HG02678 (cell line): ENCODE measurements at regions not wholly inside any gene's neighbourhood (a gene's known extent, or its start where the extent isn't known, plus 50 kb on each side); places are given as distances from the start of the nearest gene placed in this dataset.

Experiments
- ATAC-seq: cut with Tn5 transposase; IDR thresholded peaks from one replicate; pipeline ENCODE4 v1.9.1; 2021; ENCODE audit warnings: mild to moderate bottlenecking, moderate library complexity; ENCODE audit not compliant: unreplicated experiment

GRCh38 chr18:2083691-2084090 lies 487.6 kb downstream of the METTL4 start:
- no peak for ATAC-seq

DNA sequence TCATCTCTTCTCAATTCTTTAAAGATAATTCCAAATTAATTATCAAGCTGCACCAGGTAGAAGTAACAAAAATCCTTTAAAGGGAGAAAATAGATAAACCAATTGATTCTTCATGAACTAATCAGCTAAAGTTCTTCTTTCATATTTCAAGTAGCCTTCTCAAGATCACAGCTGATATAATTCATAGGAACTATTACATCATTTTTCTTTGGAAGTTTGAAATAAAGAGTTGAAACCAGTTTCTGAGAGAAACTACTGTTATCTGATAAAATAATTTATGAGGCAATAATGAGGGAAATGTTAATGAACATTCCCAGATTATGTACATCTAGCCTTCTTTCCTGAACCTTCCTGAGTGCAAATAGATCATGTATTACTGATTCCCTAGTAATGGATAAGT lies 484.9 kb downstream of the METTL4 start:
- no peak for ATAC-seq

DNA sequence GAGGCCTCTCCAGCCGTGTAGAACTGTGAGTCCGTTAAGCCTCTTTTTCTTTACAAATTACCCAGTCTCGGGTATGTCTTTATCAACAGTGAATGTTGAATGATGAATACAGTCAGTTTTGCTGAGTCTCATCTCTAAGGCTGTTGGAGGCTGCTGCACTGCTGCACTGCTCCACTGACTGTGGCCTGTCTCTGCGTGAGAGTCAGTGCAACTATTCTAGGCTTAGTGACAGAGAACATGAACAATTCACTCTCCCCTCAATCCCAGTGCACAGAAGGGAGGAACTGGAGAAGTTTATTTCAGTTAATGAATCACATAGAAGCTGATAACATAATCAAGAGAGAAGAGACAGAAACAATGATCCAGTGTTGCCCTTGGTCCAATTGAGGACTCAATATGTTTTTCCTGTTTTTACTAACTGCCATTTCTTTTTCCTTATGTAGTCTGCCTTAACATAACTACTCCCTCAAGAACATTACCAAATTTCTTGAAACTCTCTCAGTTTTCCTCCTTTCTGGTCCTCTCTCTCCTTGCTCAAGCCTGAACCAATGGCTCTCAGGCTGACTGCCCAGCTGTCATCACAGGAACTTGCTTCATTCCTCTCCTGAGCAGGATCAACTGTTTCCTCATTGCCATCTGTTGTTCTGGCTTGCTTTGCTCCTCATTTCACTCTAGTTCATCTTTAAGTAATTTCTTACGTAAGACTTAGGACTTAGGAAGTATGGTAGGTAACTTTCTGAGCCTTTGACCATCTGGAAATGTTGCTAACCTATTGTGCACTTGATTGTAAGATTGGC lies 483.2 kb downstream of the METTL4 start:
- ATAC-seq = no peak

DNA sequence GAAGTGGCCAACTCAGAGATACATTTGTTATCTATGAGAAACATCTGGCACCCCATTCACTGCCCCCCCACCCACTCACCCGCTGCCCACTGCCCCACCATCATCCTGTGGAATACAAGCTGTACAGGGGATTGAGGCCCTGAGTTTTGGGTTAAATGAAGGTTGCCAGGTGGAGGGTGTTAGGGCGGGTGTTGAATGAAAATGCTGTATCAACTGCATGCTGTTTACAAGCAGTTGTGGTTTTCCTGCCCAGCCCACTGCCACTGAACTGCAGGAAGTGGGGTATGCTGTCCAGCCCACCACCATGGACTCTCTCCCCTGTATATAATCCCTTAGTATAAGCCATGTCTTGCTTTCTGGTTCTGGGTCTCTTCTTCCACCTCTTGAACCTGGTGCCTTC lies 481.9 kb downstream of the METTL4 start:
- no peak for ATAC-seq

DNA sequence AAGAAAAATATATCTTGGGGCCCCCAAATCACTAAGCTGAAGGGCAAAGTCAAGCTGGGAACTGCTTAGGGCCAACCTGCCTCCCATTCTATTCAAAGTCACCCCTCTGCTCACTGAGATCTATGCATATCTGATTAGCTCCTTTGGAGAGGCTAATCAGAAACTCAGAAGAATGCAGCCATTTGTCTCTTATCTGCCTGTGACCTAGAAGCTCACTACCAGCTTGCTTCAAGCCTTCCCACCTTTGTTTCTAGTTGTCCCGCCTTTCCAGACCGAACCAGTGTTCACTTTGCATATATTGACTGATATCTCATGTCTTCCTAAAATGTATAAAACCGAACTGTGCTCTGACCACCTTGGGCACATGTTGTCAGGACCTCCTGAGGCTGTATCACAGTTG lies 479.4 kb downstream of the METTL4 start:
- no peak for ATAC-seq

GRCh38 chr18:2096551-2096950 lies 474.8 kb downstream of the METTL4 start:
- ATAC-seq = no peak

- no peak for ATAC-seq
These were observed 470.6 kb downstream of the METTL4 start for GRCh38 chr18:2100694-2101213.

GRCh38 chr18:2102022-2102421 lies 469.3 kb downstream of the METTL4 start:
- ATAC-seq = peak; percentile 63

GRCh38 chr18:2103299-2103698 lies 468.0 kb downstream of the METTL4 start:
- no peak for ATAC-seq

DNA sequence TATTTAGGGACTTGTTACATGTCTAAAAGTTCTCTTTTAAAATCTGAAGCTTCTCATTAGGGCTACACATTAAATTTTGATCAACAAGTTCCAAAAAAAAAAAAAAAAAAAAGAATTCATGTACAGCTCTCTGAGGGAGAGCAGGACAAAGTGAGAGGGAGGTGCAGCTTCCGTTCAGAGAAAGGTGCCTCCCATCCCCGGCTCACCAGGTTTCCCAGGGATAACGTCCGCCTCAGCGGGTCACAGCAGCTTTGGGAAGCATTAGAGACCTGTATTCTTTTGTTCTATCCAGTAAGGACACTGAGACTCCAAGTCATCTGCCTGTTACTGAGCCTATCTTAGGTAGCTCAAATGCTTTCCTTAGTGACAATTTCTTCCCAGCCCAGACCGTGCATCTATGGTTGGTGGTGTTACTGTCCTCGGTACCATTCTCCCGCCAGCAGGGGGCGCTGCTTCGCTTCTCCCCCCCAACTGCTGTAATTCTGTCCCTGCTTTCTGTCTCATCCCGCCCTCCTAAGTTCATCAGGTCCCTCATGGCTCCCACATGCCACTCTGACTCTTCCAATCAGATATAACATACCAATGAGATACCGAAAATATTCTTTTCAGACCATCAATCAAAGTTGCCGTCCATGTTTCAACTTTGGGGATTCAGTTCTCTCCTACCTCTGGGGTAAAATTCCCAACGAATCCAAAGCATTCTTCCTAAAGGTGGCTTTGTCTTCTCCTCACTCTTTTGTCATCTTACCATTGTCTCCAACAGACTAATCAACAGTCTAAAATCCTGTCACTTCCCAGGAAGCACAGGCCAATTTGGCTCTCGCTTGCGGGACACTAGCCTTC lies 466.5 kb downstream of the METTL4 start:
- ATAC-seq = peak; percentile 77

GRCh38 chr18:2108591-2108990 lies 462.7 kb downstream of the METTL4 start:
- no peak for ATAC-seq

GRCh38 chr18:2111456-2111855 lies 459.8 kb downstream of the METTL4 start:
- no peak for ATAC-seq

GRCh38 chr18:2112435-2113045 lies 458.8 kb downstream of the METTL4 start:
- no peak for ATAC-seq

DNA sequence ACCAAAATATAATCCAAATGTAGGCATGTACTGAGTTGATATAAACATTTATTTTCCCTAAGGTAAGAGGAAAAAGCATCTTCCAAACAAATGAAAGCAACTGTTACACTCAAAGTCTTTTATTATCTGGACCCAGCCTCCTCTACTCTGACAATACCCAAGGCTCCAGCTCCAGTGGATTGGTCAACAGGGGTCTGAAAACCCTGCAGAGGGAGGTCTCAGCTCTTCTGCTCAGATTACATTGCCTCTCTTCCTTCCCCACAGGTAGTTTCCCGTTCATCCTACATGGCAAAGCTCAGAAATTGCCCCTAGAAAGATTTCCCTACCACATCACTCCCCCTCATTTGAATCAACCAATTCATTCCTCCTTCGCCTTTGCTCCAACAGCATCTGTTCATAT lies 457.0 kb downstream of the METTL4 start:
- no peak for ATAC-seq

DNA sequence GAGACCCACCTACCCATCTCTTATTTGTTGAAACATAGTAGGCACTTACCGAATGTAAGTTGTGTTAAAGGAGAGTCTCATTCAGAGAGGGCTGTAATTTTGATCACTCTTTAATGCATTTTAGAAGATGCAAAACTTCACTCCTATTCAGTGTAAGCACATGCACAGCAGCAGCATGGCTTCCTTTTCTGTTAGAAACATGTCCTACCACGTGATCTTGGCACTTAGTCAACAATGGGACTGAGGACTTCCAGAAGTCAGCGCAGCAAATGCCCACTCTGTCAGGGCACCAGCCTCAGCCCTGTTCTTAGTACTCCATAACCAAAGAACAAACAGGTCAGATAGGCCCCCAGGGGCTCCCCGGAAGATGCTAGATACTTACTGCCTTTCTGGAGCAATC lies 456.5 kb downstream of the METTL4 start:
- no peak for ATAC-seq

DNA sequence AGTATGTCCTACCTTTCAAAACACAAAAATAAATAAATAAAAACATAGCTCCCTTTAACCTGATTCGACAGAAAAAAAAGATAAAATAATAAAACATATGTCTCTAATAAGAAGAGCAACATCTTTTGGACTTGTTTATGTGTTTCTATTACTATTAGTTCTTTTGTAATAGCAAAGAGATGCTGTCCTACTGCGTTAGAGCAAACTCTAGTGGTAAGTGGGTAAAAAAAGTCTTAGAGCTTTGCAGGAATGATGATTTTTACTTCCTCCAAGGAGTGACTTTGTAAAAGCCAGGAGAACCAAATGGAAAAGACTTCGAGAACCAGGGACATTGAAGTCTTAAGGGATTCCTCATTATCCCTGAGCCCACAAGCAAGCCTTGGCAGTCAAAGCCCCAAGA lies 450.1 kb downstream of the METTL4 start:
- ATAC-seq = no peak

GRCh38 chr18:2123077-2123476 lies 448.2 kb downstream of the METTL4 start:
- ATAC-seq = no peak

GRCh38 chr18:2134364-2134763 lies 436.9 kb downstream of the METTL4 start:
- no peak for ATAC-seq

DNA sequence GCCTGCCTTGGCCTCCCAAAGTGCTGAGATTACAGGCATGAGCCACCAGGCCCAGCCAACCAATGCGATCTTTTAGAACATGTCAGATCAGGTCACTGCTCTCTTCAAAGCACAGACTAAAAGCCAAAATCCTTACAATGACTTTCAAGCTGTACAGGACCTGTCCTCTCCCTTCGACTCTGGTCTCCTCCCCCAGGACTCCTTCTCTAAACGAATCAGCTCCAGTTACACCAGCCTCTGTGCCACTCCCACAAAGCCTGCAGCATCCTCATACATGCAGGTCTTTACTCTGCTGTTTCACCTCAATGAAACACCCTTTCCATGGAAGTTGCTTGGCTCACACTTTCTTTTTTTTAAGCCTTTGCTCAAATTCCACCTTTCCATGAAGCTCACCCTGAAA lies 436.0 kb downstream of the METTL4 start:
- ATAC-seq = no peak

- ATAC-seq = no peak
These were observed 432.8 kb downstream of the METTL4 start for GRCh38 chr18:2138552-2138951.

DNA sequence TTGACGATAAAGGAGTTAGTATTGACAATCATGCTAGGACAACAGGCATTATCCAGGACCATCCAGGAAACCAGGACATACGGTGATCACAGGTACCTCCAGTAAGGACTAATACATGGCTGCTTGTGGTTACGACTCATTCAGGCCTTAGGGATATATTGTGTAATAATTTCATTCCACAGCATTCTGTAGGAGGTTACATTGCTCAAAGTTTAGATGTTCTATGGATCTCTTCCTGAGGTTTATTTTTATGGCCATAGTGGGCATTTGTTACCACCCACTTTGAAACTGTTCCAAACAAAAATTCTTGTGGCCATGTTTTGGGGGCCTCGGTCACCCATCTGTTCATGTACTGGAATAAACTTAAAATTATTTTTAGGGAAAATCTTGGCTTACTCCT lies 431.6 kb downstream of the METTL4 start:
- no peak for ATAC-seq

DNA sequence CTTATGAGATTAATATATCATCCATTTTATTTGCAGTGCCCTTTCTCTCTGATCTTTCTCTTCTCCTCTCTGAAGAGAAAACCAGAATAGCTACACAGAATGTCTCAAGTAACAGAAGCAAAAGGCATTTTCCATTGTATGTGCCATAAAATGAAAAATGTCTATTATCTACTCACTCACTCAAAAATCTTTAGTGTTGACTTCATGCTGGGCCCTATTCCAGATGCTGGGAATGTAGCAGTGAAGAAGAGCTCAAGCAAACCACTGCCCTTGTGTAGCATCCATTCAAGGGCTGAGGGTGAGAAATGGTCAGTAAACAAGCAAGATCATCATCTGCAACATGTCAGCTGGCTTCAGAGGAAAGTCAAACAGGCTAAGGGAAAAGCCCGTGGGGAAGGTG lies 427.7 kb downstream of the METTL4 start:
- ATAC-seq = no peak
